Lower lobe of right lung (tissue), 2 donors: ENCODE measurements at regions not wholly inside any gene's neighbourhood (a gene's known extent, or its start where the extent isn't known, plus 50 kb on each side); places are given as distances from the start of the nearest gene placed in this dataset.

Experiments
- ATAC-seq, 2 donors: fragments of 200-7000 bp; cut with Tn5 transposase; one replicate each; pipeline ENCODE4 v1.9.1; 2020 to 2022; ENCODE audit warnings: mild to moderate bottlenecking in 2 of 2, moderate library complexity in 2 of 2
- DNase-seq: peaks from one replicate; pipeline ENCODE4 v3.0.0-alpha.2; 2020
- H3K27ac ChIP-seq: fragments of 200-600 bp; one replicate; pipeline ENCODE4 v1.8.0; 2022
- H3K27me3 ChIP-seq: fragments of 200-600 bp; one replicate; pipeline ENCODE4 v1.8.0; 2022; ENCODE audit warnings: low read depth
- H3K36me3 ChIP-seq: fragments of 200-600 bp; one replicate; pipeline ENCODE4 v1.8.0; 2022; ENCODE audit warnings: mild to moderate bottlenecking
- H3K4me1 ChIP-seq: fragments of 200-600 bp; one replicate; pipeline ENCODE4 v1.8.0; 2022
- H3K4me3 ChIP-seq: fragments of 200-600 bp; one replicate; pipeline ENCODE4 v1.8.0; 2022; ENCODE audit warnings: mild to moderate bottlenecking
- H3K9me3 ChIP-seq: fragments of 200-600 bp; one replicate; pipeline ENCODE4 v1.8.0; 2022
- CTCF ChIP-seq: fragments of 200-600 bp; IDR thresholded peaks from one replicate; pipeline ENCODE4 v1.8.0; 2022; ENCODE audit warnings: antibody characterized with exemption, mild to moderate bottlenecking
- intact Hi-C: fragments of 100-400 bp; cut with DNase I; formaldehyde crosslinking; loops from one replicate; pipeline ENCODE4 v1.11.0; 2022
- donor health status: DM: no; HTN: yes; CAD: no; lungs with severe emphysema.

GRCh38 chr4:137707102-137707620 is 174.9 kb upstream of the PCDH18 start:
- Histone ChIP-seq H3K4me3 (no peak overlapping the region), H3K27me3 (no peaks in the 10 kb centered on the region), H3K9me3 (no peaks in the 10 kb centered on the region), H3K4me1 (peaks cover 9% of the 10 kb centered on the region), H3K36me3 (no peaks in the 10 kb centered on the region), H3K27ac (no peak overlapping the region)
- intact Hi-C loops = no loop called here
- no peak for TF ChIP-seq CTCF
- no peak for ATAC-seq
- no peak for DNase-seq

- no peak for TF ChIP-seq CTCF
- Histone ChIP-seq H3K4me3 (no peak overlapping the region), H3K36me3 (no peaks in the 10 kb centered on the region), H3K27ac (no peak overlapping the region), H3K4me1 (peaks cover 9% of the 10 kb centered on the region), H3K27me3 (no peaks in the 10 kb centered on the region), H3K9me3 (no peaks in the 10 kb centered on the region)
- peak; percentile 67 to 72 for ATAC-seq
- no peak for DNase-seq
- intact Hi-C loops = no loop called here
Measured at GRCh38 chr4:137705171-137705783, 173.0 kb upstream of the PCDH18 start.

GRCh38 chr4:137703195-137703594 is 170.9 kb upstream of the PCDH18 start:
- no peak overlapping the region for H3K27ac ChIP-seq
- H3K4me3 ChIP-seq = no peak overlapping the region
- H3K27me3 ChIP-seq = no peaks in the 10 kb centered on the region
- ATAC-seq = peak; percentile 21 to 29
- intact Hi-C loops = no loop called here
- no peak for TF ChIP-seq CTCF
- peaks cover 9% of the 10 kb centered on the region for H3K4me1 ChIP-seq
- no peaks in the 10 kb centered on the region for H3K36me3 ChIP-seq
- H3K9me3 ChIP-seq = no peaks in the 10 kb centered on the region
- no peak for DNase-seq

GRCh38 chr4:137702512-137702911 is 170.2 kb upstream of the PCDH18 start:
- no peak for TF ChIP-seq CTCF
- ATAC-seq = no peak
- no peak for DNase-seq

GRCh38 chr4:137701401-137701800 is 169.1 kb upstream of the PCDH18 start:
- no peak for DNase-seq
- H3K9me3 ChIP-seq = no peaks in the 10 kb centered on the region
- H3K4me3 ChIP-seq = no peak overlapping the region
- peaks cover 9% of the 10 kb centered on the region for H3K4me1 ChIP-seq
- H3K27ac ChIP-seq = no peak overlapping the region
- H3K36me3 ChIP-seq = no peaks in the 10 kb centered on the region
- intact Hi-C loops = no loop called here
- no peaks in the 10 kb centered on the region for H3K27me3 ChIP-seq
- no peak for ATAC-seq
- TF ChIP-seq CTCF = no peak

More at GRCh38 chr4:137702512-137702911, 170.2 kb upstream of the PCDH18 start:
- intact Hi-C loops = no loop called here
- Histone ChIP-seq H3K4me3 (no peak overlapping the region), H3K36me3 (no peaks in the 10 kb centered on the region), H3K27me3 (no peaks in the 10 kb centered on the region), H3K27ac (no peak overlapping the region), H3K9me3 (no peaks in the 10 kb centered on the region), H3K4me1 (peaks cover 9% of the 10 kb centered on the region)
